Endodermal cell (in vitro differentiated cells): ENCODE measurements at regions not wholly inside any gene's neighbourhood (a gene's known extent, or its start where the extent isn't known, plus 50 kb on each side); places are given as distances from the start of the nearest gene placed in this dataset.

Experiments
- DNase-seq: peaks from one replicate; pipeline ENCODE4 v3.0.0-alpha.2; 2017
- H3K27ac ChIP-seq: 2 replicates; pipeline ENCODE4 v1.5.1; 2013; ENCODE audit warnings: mild to moderate bottlenecking, low read depth, low read length, moderate library complexity
- H3K27me3 ChIP-seq: 2 replicates; pipeline ENCODE4 v1.6.1; 2013; ENCODE audit warnings: mild to moderate bottlenecking, low read length, moderate library complexity; ENCODE audit not compliant: insufficient read depth, control insufficient read depth, poor library complexity, severe bottlenecking
- H3K36me3 ChIP-seq: 2 replicates; pipeline ENCODE4 v1.7.0; 2013; ENCODE audit warnings: mild to moderate bottlenecking, low read length, moderate library complexity; ENCODE audit not compliant: control insufficient read depth, insufficient read depth
- H3K4me1 ChIP-seq: one replicate; pipeline ENCODE4 v1.7.0; 2013; ENCODE audit warnings: low read length; ENCODE audit not compliant: control insufficient read depth, insufficient read depth
- H3K4me3 ChIP-seq: 2 replicates; pipeline ENCODE4 v1.5.1; 2013; ENCODE audit warnings: mild to moderate bottlenecking, low read length, moderate library complexity
- H3K9ac ChIP-seq: 2 replicates; pipeline ENCODE4 v1.6.1; 2013; ENCODE audit warnings: mild to moderate bottlenecking, low read length, moderate library complexity; ENCODE audit not compliant: poor library complexity, severe bottlenecking; ENCODE audit errors: extremely low read depth
- H3K9me3 ChIP-seq: 2 replicates; pipeline ENCODE4 v1.6.1; 2013; ENCODE audit warnings: mild to moderate bottlenecking, low read length, moderate library complexity; ENCODE audit not compliant: control insufficient read depth
- H3K27ac Mint-ChIP-seq: 2 replicates; pipeline ENCODE4 v1.8.0; 2020; ENCODE audit warnings: mixed read lengths
- H3K27me3 Mint-ChIP-seq: 2 replicates; pipeline ENCODE4 v1.8.0; 2021; ENCODE audit warnings: mild to moderate bottlenecking, mixed read lengths; ENCODE audit not compliant: insufficient read depth
- H3K36me3 Mint-ChIP-seq: 2 replicates; pipeline ENCODE4 v1.8.0; 2020; ENCODE audit warnings: low read depth, mixed read lengths
- H3K4me1 Mint-ChIP-seq: 2 replicates; pipeline ENCODE4 v1.8.0; 2020; ENCODE audit warnings: mixed read lengths
- H3K4me3 Mint-ChIP-seq: 2 replicates; pipeline ENCODE4 v1.8.0; 2020; ENCODE audit warnings: mild to moderate bottlenecking, moderate library complexity, mixed read lengths
- H3K9me3 Mint-ChIP-seq: 2 replicates; pipeline ENCODE4 v1.8.0; 2020; ENCODE audit warnings: mild to moderate bottlenecking, mixed read lengths
- WGBS, 2 experiments: methylation state at CpG; one replicate each; pipeline versions ENCODE4 v1.1.5 to v1.1.7; 2013; ENCODE audit warnings: missing lambda C conversion rate in 2 of 2, mixed read lengths in 1 of 2; ENCODE audit not compliant: insufficient coverage in 1 of 2, insufficient read length in 1 of 2; 5-methylcytosine and 5-hydroxymethylcytosine counted together
- TF ChIP-seq, protein P1 (sequence below): fragments of 200-600 bp; sonication (generic); conservative IDR thresholded peaks from 2 replicates; pipeline ENCODE4 v1.5.0; 2021; ENCODE audit warnings: antibody characterized with exemption, mild to moderate bottlenecking

DNA sequence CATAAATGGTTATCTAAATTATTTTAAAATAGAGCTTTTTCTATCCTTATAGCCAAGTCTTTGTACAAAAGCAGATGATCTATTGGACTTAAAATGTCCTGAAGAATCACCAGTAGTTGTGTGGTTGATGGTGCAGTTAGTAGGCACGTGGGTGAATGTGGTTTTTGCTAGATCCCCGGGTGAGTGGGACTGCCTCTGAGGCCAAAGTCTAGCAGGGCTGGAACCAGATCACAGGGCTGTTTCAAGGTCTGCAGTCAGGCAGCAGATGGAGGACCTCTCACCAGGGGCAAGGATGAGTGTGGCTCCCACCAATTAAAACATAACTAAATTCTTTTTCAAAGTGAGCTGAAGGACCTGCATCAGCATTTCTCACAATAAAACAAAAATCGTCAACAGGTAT is 604.7 kb upstream of the FTMT start:
- Mint-ChIP-seq H3K36me3 (no peaks in the 10 kb centered on the region), H3K4me1 (peaks cover 2% of the 10 kb centered on the region), H3K27ac (no peak overlapping the region), H3K27me3 (no peaks in the 10 kb centered on the region), H3K4me3 (no peak overlapping the region), H3K9me3 (peaks cover 13% of the 10 kb centered on the region)
- Histone ChIP-seq H3K9ac (no peak overlapping the region), H3K9me3 (no peaks in the 10 kb centered on the region), H3K27me3 (no peaks in the 10 kb centered on the region), H3K4me1 (no peaks in the 10 kb centered on the region), H3K36me3 (no peaks in the 10 kb centered on the region), H3K4me3 (no peak overlapping the region), H3K27ac (no peak overlapping the region)
- WGBS, 2 experiments = 80% methylated on average over 3 of the region's 3 CpGs; no CpG with 5 or more reads in 1 of the 2 experiments
- no peak for DNase-seq
- TF ChIP-seq, protein P1, sequence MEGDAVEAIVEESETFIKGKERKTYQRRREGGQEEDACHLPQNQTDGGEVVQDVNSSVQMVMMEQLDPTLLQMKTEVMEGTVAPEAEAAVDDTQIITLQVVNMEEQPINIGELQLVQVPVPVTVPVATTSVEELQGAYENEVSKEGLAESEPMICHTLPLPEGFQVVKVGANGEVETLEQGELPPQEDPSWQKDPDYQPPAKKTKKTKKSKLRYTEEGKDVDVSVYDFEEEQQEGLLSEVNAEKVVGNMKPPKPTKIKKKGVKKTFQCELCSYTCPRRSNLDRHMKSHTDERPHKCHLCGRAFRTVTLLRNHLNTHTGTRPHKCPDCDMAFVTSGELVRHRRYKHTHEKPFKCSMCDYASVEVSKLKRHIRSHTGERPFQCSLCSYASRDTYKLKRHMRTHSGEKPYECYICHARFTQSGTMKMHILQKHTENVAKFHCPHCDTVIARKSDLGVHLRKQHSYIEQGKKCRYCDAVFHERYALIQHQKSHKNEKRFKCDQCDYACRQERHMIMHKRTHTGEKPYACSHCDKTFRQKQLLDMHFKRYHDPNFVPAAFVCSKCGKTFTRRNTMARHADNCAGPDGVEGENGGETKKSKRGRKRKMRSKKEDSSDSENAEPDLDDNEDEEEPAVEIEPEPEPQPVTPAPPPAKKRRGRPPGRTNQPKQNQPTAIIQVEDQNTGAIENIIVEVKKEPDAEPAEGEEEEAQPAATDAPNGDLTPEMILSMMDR = no peak

DNA sequence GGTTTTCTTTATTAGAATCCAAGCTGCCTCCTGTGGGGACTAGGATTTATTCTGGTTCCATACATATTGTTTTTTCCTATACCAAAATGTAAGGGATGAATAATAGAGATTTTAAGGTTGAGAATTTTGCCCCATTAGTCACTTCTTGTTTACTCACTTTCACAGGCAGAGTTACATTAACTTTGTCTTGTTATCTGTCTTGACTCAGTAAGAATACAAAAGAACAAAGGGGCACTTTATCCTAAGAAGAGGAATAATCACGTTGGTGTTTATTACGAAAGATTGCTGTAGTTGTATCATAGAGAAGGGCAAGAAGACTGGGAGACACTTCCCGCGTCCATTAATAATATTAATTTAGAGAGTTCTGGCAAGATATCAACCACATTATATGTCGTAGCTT is 599.7 kb upstream of the FTMT start:
- H3K27ac Mint-ChIP-seq = no peak overlapping the region
- H3K27me3 Mint-ChIP-seq = no peaks in the 10 kb centered on the region
- Histone ChIP-seq H3K9me3 (no peaks in the 10 kb centered on the region), H3K4me3 (no peak overlapping the region), H3K4me1 (no peaks in the 10 kb centered on the region), H3K27ac (no peak overlapping the region), H3K36me3 (no peaks in the 10 kb centered on the region), H3K9ac (no peak overlapping the region), H3K27me3 (no peaks in the 10 kb centered on the region)
- 75% methylated on average over 5 of the region's 5 CpGs; no CpG with 5 or more reads in 1 of the 2 experiments for WGBS, 2 experiments
- H3K9me3 Mint-ChIP-seq = peaks cover 13% of the 10 kb centered on the region
- no peaks in the 10 kb centered on the region for H3K36me3 Mint-ChIP-seq
- DNase-seq = no peak
- TF ChIP-seq, protein P1 = no peak
- peaks cover 6% of the 10 kb centered on the region for H3K4me1 Mint-ChIP-seq
- H3K4me3 Mint-ChIP-seq = no peak overlapping the region

DNA sequence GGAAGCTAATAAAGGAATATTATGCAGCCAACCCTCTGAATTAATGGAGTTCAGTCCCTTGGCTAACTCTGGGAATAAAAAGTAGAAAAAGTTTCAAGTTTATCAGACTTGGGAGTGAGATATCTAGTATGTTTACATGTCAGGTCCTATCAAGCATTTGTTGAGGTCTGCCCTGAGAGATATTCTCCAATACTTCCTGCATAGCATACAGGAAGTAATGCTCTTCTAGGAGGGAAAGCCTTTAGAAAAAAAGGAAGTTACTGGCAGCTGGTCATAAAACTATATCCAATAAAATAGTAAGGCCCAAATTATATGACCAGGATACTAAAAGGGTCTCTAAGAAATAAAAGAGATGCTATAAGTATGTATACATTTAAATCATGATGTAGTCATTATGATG is 594.1 kb upstream of the FTMT start:
- Histone ChIP-seq H3K27ac (no peak overlapping the region), H3K9ac (no peak overlapping the region), H3K27me3 (no peaks in the 10 kb centered on the region), H3K4me3 (no peak overlapping the region), H3K36me3 (no peaks in the 10 kb centered on the region), H3K9me3 (peaks cover 8% of the 10 kb centered on the region), H3K4me1 (no peaks in the 10 kb centered on the region)
- TF ChIP-seq, protein P1 = no peak
- peaks cover 2% of the 10 kb centered on the region for H3K27me3 Mint-ChIP-seq
- no peaks in the 10 kb centered on the region for H3K9me3 Mint-ChIP-seq
- no peak overlapping the region for H3K27ac Mint-ChIP-seq
- DNase-seq = no peak
- H3K4me1 Mint-ChIP-seq = no peaks in the 10 kb centered on the region
- H3K4me3 Mint-ChIP-seq = no peak overlapping the region
- no peaks in the 10 kb centered on the region for H3K36me3 Mint-ChIP-seq
